GM23338 (cell line): ENCODE measurements at regions not wholly inside any gene's neighbourhood (a gene's known extent, or its start where the extent isn't known, plus 50 kb on each side); places are given as distances from the start of the nearest gene placed in this dataset.

Experiments used
- CTCF ChIP-seq, 2 experiments: fragments of 200-600 bp in 1 of 2; sonication (generic) in 1 of 2; conservative IDR thresholded peaks; 2 replicates each; pipeline versions ENCODE4 v1.5.1 to v1.6.1; 2016 to 2017; ENCODE audit warnings: antibody characterized with exemption in 2 of 2, low read depth in 2 of 2, mild to moderate bottlenecking in 2 of 2, moderate library complexity in 1 of 2
- EZH2 ChIP-seq: fragments of 200-600 bp; sonication (generic); IDR thresholded peaks from one replicate; pipeline ENCODE4 v1.8.0; 2017; ENCODE audit warnings: antibody characterized with exemption, mild to moderate bottlenecking, low read depth; ENCODE audit not compliant: unreplicated experiment
- EZH2phosphoT487 ChIP-seq: fragments of 200-600 bp; sonication (generic); IDR thresholded peaks from one replicate; pipeline ENCODE4 v1.8.1; 2018; ENCODE audit warnings: antibody characterized with exemption; ENCODE audit not compliant: unreplicated experiment
- NANOG ChIP-seq: IDR thresholded peaks from 2 replicates; pipeline ENCODE4 v1.6.1; 2016; ENCODE audit warnings: antibody characterized with exemption, borderline replicate concordance
- POLR2AphosphoS5 ChIP-seq: IDR thresholded peaks from 2 replicates; pipeline ENCODE4 v1.6.1; 2016; ENCODE audit warnings: antibody characterized with exemption, low read depth
- REST ChIP-seq: IDR thresholded peaks from one replicate; pipeline ENCODE4 v1.6.1; 2018; ENCODE audit warnings: antibody characterized with exemption; ENCODE audit not compliant: unreplicated experiment
- TF ChIP-seq, protein P1 (sequence below): IDR thresholded peaks from 2 replicates; pipeline ENCODE4 v1.6.1; 2016; ENCODE audit warnings: antibody characterized with exemption

DNA sequence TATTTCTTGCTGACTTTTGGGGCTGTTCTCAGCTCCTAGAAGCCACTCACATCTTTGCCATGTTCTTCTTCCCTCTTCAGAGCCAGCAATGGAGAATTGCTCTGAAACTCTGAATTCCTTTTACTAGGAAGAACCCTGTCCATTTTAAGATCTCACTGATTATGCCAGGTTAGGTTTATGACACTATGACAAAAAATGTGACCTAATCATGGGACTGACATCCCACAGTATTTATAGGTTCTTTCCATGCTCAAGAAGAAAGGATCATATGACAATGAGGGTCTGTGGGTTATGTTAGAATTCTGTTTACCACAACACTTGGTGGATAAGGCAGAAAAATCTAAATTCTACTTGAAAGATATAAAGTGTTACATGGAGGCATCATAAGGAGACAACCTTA, 263.3 kb upstream of the CITED2 start:
- TF ChIP-seq CTCF (conservative IDR thresholded peaks at IDR 0.05; ENCODE audit: low read depth in 2 of 2) (no peak), REST (no peak), POLR2AphosphoS5 (no peak), NANOG (no peak), EZH2phosphoT487 (no peak), EZH2 (no peak)
- TF ChIP-seq, protein P1, sequence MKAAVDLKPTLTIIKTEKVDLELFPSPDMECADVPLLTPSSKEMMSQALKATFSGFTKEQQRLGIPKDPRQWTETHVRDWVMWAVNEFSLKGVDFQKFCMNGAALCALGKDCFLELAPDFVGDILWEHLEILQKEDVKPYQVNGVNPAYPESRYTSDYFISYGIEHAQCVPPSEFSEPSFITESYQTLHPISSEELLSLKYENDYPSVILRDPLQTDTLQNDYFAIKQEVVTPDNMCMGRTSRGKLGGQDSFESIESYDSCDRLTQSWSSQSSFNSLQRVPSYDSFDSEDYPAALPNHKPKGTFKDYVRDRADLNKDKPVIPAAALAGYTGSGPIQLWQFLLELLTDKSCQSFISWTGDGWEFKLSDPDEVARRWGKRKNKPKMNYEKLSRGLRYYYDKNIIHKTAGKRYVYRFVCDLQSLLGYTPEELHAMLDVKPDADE: no peak
